H1 (cell line): ENCODE measurements at regions not wholly inside any gene's neighbourhood (a gene's known extent, or its start where the extent isn't known, plus 50 kb on each side); places are given as distances from the start of the nearest gene placed in this dataset.

Experiments used
- CTCF ChIA-PET: fragments of 300-600 bp; sonication (Branson Sonifier 250); formaldehyde crosslinking; loops from one replicate; lab custom pipeline; 2021; ENCODE audit not compliant: partially characterized antibody; lab: Charles Lee
- POLR2A ChIA-PET: fragments of 300-600 bp; sonication (Branson Sonifier 250); formaldehyde crosslinking; loops from one replicate; lab custom pipeline; 2021; ENCODE audit warnings: inconsistent platforms; ENCODE audit not compliant: partially characterized antibody; lab: Charles Lee
- DNase-seq, 2 experiments: peaks; one replicate each; pipeline versions ENCODE4 v3.0.0 to v3.0.0-alpha.2; 2010 to 2022; ENCODE audit warnings: low spot score in 2 of 2, low read depth in 1 of 2, mixed read lengths in 1 of 2
- FAIRE-seq: peaks from 2 replicates; lab custom pipeline; 2011; peaks lifted over from hg19 to GRCh38; lab: Jason Lieb, UNC
- H2AFZ ChIP-seq: 2 replicates; pipeline ENCODE4 v1.8.1; 2012; ENCODE audit warnings: low read length, inconsistent platforms
- H2AK5ac ChIP-seq: 2 replicates; pipeline ENCODE4 v1.6.1; 2013; ENCODE audit warnings: low read depth, low read length
- H2BK120ac ChIP-seq: replicated peaks from 2 replicates; pipeline ENCODE3; 2013; ENCODE audit warnings: low read depth, low read length, inconsistent platforms
- H2BK12ac ChIP-seq: 2 replicates; pipeline ENCODE4 v1.6.1; 2013; ENCODE audit warnings: low read depth, low read length
- H2BK15ac ChIP-seq: 2 replicates; pipeline ENCODE4 v1.6.1; 2013; ENCODE audit warnings: low read length
- H2BK20ac ChIP-seq: 2 replicates; pipeline ENCODE4 v1.6.1; 2013; ENCODE audit warnings: low read length
- H2BK5ac ChIP-seq: 2 replicates; pipeline ENCODE4 v1.6.1; 2013; ENCODE audit warnings: low read depth, low read length
- H3K14ac ChIP-seq: 2 replicates; pipeline ENCODE4 v1.6.1; 2013; ENCODE audit warnings: inconsistent platforms; ENCODE audit not compliant: insufficient read length
- H3K18ac ChIP-seq: 2 replicates; pipeline ENCODE4 v1.6.1; 2013; ENCODE audit warnings: low read length; ENCODE audit errors: extremely low read depth
- H3K23ac ChIP-seq: 2 replicates; pipeline ENCODE4 v1.6.1; 2013; ENCODE audit warnings: inconsistent platforms; ENCODE audit not compliant: insufficient read length
- H3K23me2 ChIP-seq: 2 replicates; pipeline ENCODE4 v1.6.1; 2013; ENCODE audit warnings: low read depth, low read length
- H3K27ac ChIP-seq: 2 replicates; pipeline ENCODE4 v1.6.1; 2011; ENCODE audit warnings: low read depth, low read length, inconsistent platforms
- H3K27me3 ChIP-seq, 4 experiments: replicated peaks in 1 of 4; 1 replicate in 1 of 4; 2 replicates in 3 of 4; pipeline versions ENCODE4 v1.6.1 to v1.8.1; 2011 to 2013; ENCODE audit warnings: low read length in 3 of 4, mild to moderate bottlenecking in 3 of 4, inconsistent platforms in 2 of 4, mixed read lengths in 2 of 4, moderate library complexity in 1 of 4; ENCODE audit not compliant: control insufficient read depth in 3 of 4, insufficient read depth in 3 of 4; ENCODE audit errors: extremely low read depth in 1 of 4
- H3K36me3 ChIP-seq, 4 experiments: 2 replicates each; pipeline versions ENCODE4 v1.6.1 to v1.8.1; 2011 to 2013; ENCODE audit warnings: mild to moderate bottlenecking in 4 of 4, low read length in 3 of 4, moderate library complexity in 2 of 4, control low read depth in 1 of 4, inconsistent platforms in 1 of 4; ENCODE audit not compliant: insufficient read depth in 4 of 4, control insufficient read depth in 2 of 4
- H3K4ac ChIP-seq: replicated peaks from 2 replicates; pipeline ENCODE3; 2013; ENCODE audit warnings: low read length, low read depth, mixed read lengths, inconsistent platforms; ENCODE audit not compliant: insufficient read length
- H3K4me1 ChIP-seq, 4 experiments: replicated peaks in 1 of 4; 1 replicate in 1 of 4; 2 replicates in 3 of 4; pipeline versions ENCODE4 v1.6.1 to v1.8.1; 2011 to 2013; ENCODE audit warnings: low read length in 3 of 4, inconsistent platforms in 2 of 4, mixed read lengths in 1 of 4; ENCODE audit not compliant: insufficient read depth in 4 of 4, control insufficient read depth in 3 of 4
- H3K4me2 ChIP-seq, 2 experiments: 2 replicates each; pipeline versions ENCODE4 v1.6.1 to v1.8.1; 2011 to 2013; ENCODE audit warnings: low read depth in 2 of 2, low read length in 2 of 2, control low read depth in 1 of 2, inconsistent platforms in 1 of 2, mild to moderate bottlenecking in 1 of 2; ENCODE audit not compliant: insufficient read depth in 1 of 2
- H3K4me3 ChIP-seq, 4 experiments: fragments of 200-600, 300-600 bp in 1 of 4; sonication (generic), shearing (Covaris generic), sonication (Bioruptor Twin) in 1 of 4; 2 replicates each; pipeline versions ENCODE4 v1.5.1 to v1.8.1; 2011 to 2016; ENCODE audit warnings: low read length in 4 of 4, low read depth in 3 of 4, control low read depth in 2 of 4, inconsistent platforms in 2 of 4, mild to moderate bottlenecking in 2 of 4, mixed read lengths in 1 of 4, moderate library complexity in 1 of 4; ENCODE audit not compliant: insufficient read depth in 2 of 4; ENCODE audit errors: extremely low read depth in 1 of 4
- H3K56ac ChIP-seq: replicated peaks from 2 replicates; pipeline ENCODE3; 2013; ENCODE audit warnings: low read depth, mild to moderate bottlenecking, mixed read lengths, low read length, inconsistent platforms; ENCODE audit not compliant: insufficient read length
- H3K79me1 ChIP-seq: 2 replicates; pipeline ENCODE4 v1.6.1; 2013; ENCODE audit warnings: low read depth, low read length, control low read depth
- H3K79me2 ChIP-seq, 2 experiments: 2 replicates each; pipeline versions ENCODE4 v1.6.1 to v1.8.1; 2012 to 2013; ENCODE audit warnings: low read length in 2 of 2, mild to moderate bottlenecking in 2 of 2, inconsistent platforms in 1 of 2; ENCODE audit not compliant: insufficient read depth in 2 of 2, control insufficient read depth in 1 of 2
- H3K9ac ChIP-seq, 4 experiments: replicated peaks in 1 of 4; 1 replicate in 1 of 4; 2 replicates in 3 of 4; pipeline versions ENCODE4 v1.6.1 to v1.8.1; 2011 to 2013; ENCODE audit warnings: low read depth in 3 of 4, low read length in 3 of 4, control low read depth in 2 of 4, mild to moderate bottlenecking in 2 of 4, moderate library complexity in 2 of 4, inconsistent platforms in 1 of 4; ENCODE audit errors: extremely low read depth in 1 of 4
- H3K9me3 ChIP-seq, 2 experiments: 2 replicates each; pipeline versions ENCODE4 v1.6.1 to v1.8.1; 2012 to 2013; ENCODE audit warnings: mild to moderate bottlenecking in 2 of 2, moderate library complexity in 2 of 2, control low read depth in 1 of 2, inconsistent platforms in 1 of 2, low read depth in 1 of 2, low read length in 1 of 2, mixed read lengths in 1 of 2; ENCODE audit not compliant: insufficient read depth in 2 of 2
- H4K20me1 ChIP-seq, 2 experiments: replicated peaks in 1 of 2; 2 replicates each; pipeline versions ENCODE3 to v1.8.1; 2011 to 2013; ENCODE audit warnings: inconsistent platforms in 2 of 2, low read length in 2 of 2, mild to moderate bottlenecking in 1 of 2; ENCODE audit not compliant: insufficient read depth in 2 of 2, control insufficient read depth in 1 of 2
- H4K5ac ChIP-seq: 2 replicates; pipeline ENCODE4 v1.6.1; 2013; ENCODE audit warnings: low read length, low read depth, mixed read lengths, inconsistent platforms; ENCODE audit not compliant: insufficient read length
- H4K8ac ChIP-seq: 2 replicates; pipeline ENCODE4 v1.8.0; 2013; ENCODE audit warnings: mild to moderate bottlenecking, moderate library complexity, low read length, inconsistent platforms; ENCODE audit not compliant: insufficient read depth; ENCODE audit errors: extremely low read depth
- H4K91ac ChIP-seq: replicated peaks from 2 replicates; pipeline ENCODE3; 2013; ENCODE audit warnings: low read length, mixed read lengths, inconsistent platforms; ENCODE audit not compliant: insufficient read length
- MAX ChIP-seq: IDR thresholded peaks from 2 replicates; pipeline ENCODE4 v1.6.1; 2012; ENCODE audit warnings: inconsistent platforms
- RNF2 ChIP-seq: fragments of 200-900, 300-1000 bp; sonication (generic); IDR thresholded peaks from 2 replicates; pipeline ENCODE4 v1.7.1; 2016; ENCODE audit warnings: borderline replicate concordance, low read depth, mild to moderate bottlenecking, antibody characterized with exemption, low read length; ENCODE audit not compliant: poor library complexity, severe bottlenecking; ENCODE audit errors: missing control alignments
- SAP30 ChIP-seq: fragments of 300-600 bp; sonication (generic); IDR thresholded peaks from 2 replicates; pipeline ENCODE4 v1.7.1; 2012; ENCODE audit warnings: low read length, moderate library complexity, mild to moderate bottlenecking, inconsistent platforms; ENCODE audit not compliant: insufficient read depth, insufficient replicate concordance
- SIRT6 ChIP-seq: IDR thresholded peaks from one replicate; pipeline ENCODE4 v1.7.1; 2012; ENCODE audit warnings: low read length, inconsistent platforms
- WGBS, 2 experiments: shearing (Covaris generic) in 1 of 2; methylation state at CpG; one replicate each; pipeline versions ENCODE4 v1.1.6 to v1.1.7; 2013 to 2015; ENCODE audit warnings: low lambda C conversion rate in 2 of 2, mixed read lengths in 2 of 2, inconsistent platforms in 1 of 2, low coverage in 1 of 2, missing lambda C conversion rate in 1 of 2; ENCODE audit not compliant: insufficient replicate concordance in 2 of 2, insufficient coverage in 1 of 2, insufficient read length in 1 of 2; ENCODE audit errors: extremely low coverage in 1 of 2, missing lambda C conversion rate in 1 of 2; 5-methylcytosine and 5-hydroxymethylcytosine counted together

- H2BK12ac ChIP-seq: no peak overlapping the region
- H3K79me2 ChIP-seq: peaks cover 0 to 3% of the 10 kb centered on the region in 2 experiments; a peak in 3 of 4 replicates
- H3K27ac ChIP-seq: no peak overlapping the region
- no peaks in the 10 kb centered on the region for H3K79me1 ChIP-seq
- H3K4me3 ChIP-seq: no peak overlapping the region
- FAIRE-seq (no peak), DNase-seq (no peak)
- no peak overlapping the region for H3K14ac ChIP-seq
- 91% methylated on average over 3 of the region's 3 CpGs; no CpG with 5 or more reads in 1 of the 2 experiments for WGBS, 2 experiments
- H3K9ac ChIP-seq: no peak overlapping the region
- H2BK15ac ChIP-seq: no peak overlapping the region
- no peak overlapping the region for H2BK5ac ChIP-seq
- no peak overlapping the region for H4K5ac ChIP-seq
- H4K20me1 ChIP-seq: no peaks in the 10 kb centered on the region
- H2BK120ac ChIP-seq: no peak overlapping the region
- no peak overlapping the region for H3K4ac ChIP-seq
- H2AK5ac ChIP-seq: no peak overlapping the region
- no peak overlapping the region for H2AFZ ChIP-seq
- H3K23me2 ChIP-seq: no peaks in the 10 kb centered on the region
- no peaks in the 10 kb centered on the region for H3K27me3 ChIP-seq
- no peak overlapping the region for H4K91ac ChIP-seq
- peaks cover 0 to 39% (median 19%) of the 10 kb centered on the region in 4 experiments; a peak in 4 of 8 replicates for H3K36me3 ChIP-seq
- no peak overlapping the region for H2BK20ac ChIP-seq
- no peak overlapping the region for H3K4me2 ChIP-seq
- H3K56ac ChIP-seq: no peak overlapping the region
- H3K4me1 ChIP-seq: no peaks in the 10 kb centered on the region
- H4K8ac ChIP-seq: no peak overlapping the region
- ChIA-PET CTCF (interaction anchor here (0.9 to 1.0 kb wide), 2 partner anchors 13 to 701 kb away, joined by 3 read pairs; no protein-coding TSS in a partner anchor), POLR2A (interaction anchor here (0.9 to 1.9 kb wide), 3 partner anchors 9 to 33 kb away, joined by 3 to 6 read pairs (median 3); no protein-coding TSS in a partner anchor)
- H3K23ac ChIP-seq: no peak overlapping the region
- H3K9me3 ChIP-seq: peaks cover 36 to 41% of the 10 kb centered on the region in 2 experiments
- TF ChIP-seq MAX: peak; percentile 39; the same call in 1 of the 2 replicates
- TF ChIP-seq SAP30: no peak
- no peak for TF ChIP-seq SIRT6
- TF ChIP-seq RNF2: no peak
- no peak overlapping the region for H3K18ac ChIP-seq
Measured at GRCh38 chr6:76594109-76594508, 521.6 kb upstream of the IMPG1 start.
